Right ventricle myocardium superior (tissue), 1 donor: ENCODE measurements at regions not wholly inside any gene's neighbourhood (a gene's known extent, or its start where the extent isn't known, plus 50 kb on each side); places are given as distances from the start of the nearest gene placed in this dataset.
"Not testable (repeated sequence)": the region's sequence is repeated elsewhere in the genome, so short reads cannot be mapped to it uniquely, and the experiment has no call there.

Source experiments
- ATAC-seq: fragments of 200-7000 bp; cut with Tn5 transposase; one replicate; pipeline ENCODE4 v1.9.1; 2020; ENCODE audit warnings: mild to moderate bottlenecking; ENCODE audit not compliant: poor library complexity
- DNase-seq: peaks from one replicate; pipeline ENCODE4 v3.0.0-alpha.2; 2020
- intact Hi-C: fragments of 100-400 bp; cut with DNase I; formaldehyde crosslinking; loops from one replicate; pipeline ENCODE4 v1.11.2; 2022
- donor health status: DM: no; HTN: yes; CAD: no; lungs with severe emphysema.

DNA sequence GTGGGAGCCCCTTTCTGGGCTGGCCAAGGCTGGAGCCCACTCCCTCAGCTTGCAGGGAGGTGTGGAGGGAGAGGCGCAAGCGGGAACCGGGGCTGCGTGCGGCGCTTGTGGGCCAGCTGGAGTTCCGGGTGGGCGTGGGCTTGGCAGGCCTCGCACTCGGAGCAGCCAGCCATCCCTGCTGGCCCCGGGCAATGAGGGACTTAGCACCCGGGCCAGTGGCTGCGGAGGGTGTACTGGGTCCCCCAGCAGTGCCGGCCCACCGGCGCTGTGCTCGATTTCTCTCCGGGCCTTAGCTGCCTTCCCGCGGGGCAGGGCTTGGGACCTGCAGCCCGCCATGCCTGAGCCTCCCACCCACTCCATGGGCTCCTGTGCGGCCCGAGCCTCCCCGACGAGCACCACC, 207.7 kb downstream of the EBLN2 start:
- ATAC-seq, DNase-seq, intact Hi-C loops: not testable (repeated sequence)

- no peak for DNase-seq
- intact Hi-C loops = no loop called here
- ATAC-seq = no peak
These were observed 209.5 kb downstream of the EBLN2 start for GRCh38 chr3:73270839-73271483.

DNA sequence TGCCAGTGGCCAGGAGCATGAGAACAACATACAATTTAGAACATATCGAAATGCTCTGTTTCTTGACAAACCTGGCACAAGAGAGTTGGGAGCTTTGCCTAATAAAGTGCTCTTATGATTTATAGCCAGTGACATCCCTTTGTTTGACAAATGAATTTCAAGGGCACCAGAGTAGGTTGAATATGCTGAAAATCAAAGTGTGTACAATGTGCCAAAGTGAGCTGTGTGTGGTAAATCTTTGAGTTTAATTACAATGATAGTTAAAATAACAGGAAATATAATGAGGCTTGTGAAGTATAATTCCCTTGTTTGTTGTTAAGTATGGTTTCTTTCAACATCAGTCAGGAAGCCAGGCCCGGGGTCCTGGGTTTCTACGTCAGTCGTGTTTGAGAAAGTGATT, 211.9 kb downstream of the EBLN2 start:
- intact Hi-C loops = no loop called here
- no peak for ATAC-seq
- DNase-seq = no peak

- intact Hi-C loops = no loop called here
- ATAC-seq (no peak), DNase-seq (no peak)
These were observed 219.3 kb downstream of the EBLN2 start for GRCh38 chr3:73280746-73281145.

DNA sequence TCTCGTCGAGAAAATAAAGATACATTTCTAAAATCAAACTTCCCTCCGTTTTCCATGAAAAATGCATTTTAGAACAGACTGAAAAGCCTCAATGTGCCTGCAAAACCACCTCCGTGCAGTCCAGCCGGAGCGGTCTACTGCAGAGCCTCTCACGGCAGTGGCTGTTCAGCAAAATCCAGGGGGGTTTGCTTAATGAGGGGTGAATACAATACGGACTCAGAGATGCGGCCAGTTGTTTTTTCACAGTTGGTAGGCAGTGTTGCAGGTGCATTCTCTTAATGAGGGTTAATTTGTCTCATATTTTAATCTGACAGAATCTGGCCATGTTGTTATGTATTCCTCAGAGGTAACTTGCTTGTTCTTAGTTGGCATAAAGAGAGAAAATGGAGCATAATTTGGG, 223.0 kb downstream of the EBLN2 start:
- no peak for ATAC-seq
- intact Hi-C loops = no loop called here
- no peak for DNase-seq

DNA sequence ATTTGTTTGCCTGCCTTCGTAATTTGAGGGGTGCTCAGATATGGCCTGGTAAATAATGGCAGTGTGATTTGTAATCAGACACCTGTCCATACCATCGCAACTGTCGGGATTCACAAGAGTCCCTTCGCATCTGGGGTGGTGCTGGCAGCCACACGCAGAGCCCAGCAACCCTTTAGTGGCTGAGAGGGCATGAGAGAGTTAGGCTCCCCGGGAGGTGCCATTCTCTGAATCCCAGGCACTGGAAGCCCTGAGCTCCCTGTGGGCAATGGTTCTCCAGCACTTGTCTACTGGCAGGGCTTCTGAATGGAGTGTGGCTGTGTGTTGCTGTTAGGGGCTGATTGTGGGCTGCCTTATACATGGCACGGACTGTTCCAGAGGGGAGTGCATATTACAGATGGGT, 230.1 kb downstream of the EBLN2 start:
- no peak for ATAC-seq
- DNase-seq = no peak
- intact Hi-C loops = no loop called here

GRCh38 chr3:73292220-73292619, 230.8 kb downstream of the EBLN2 start:
- DNase-seq (no peak), ATAC-seq (no peak)
- intact Hi-C loops = no loop called here

DNA sequence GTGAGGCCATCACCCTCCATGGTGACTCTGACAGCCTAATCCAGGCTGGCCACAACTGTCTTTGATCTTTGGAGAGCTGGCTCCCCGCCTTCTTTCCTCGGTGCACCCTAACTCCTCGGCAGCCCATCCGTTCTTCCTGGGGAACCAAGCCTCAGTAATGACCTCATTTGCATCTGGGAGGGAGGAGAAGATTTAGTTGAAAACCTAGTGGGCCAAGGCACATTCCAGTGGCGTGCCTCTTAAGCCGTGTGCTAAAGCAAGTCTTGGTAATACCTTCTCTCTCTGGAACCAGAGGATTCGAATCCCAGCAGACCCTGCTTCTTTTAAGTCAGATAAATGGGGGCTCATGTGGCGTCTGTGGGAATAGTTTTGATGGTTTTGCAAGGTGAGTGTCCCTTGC, 233.1 kb downstream of the EBLN2 start:
- ATAC-seq (no peak), DNase-seq (no peak)
- intact Hi-C loops = no loop called here

DNA sequence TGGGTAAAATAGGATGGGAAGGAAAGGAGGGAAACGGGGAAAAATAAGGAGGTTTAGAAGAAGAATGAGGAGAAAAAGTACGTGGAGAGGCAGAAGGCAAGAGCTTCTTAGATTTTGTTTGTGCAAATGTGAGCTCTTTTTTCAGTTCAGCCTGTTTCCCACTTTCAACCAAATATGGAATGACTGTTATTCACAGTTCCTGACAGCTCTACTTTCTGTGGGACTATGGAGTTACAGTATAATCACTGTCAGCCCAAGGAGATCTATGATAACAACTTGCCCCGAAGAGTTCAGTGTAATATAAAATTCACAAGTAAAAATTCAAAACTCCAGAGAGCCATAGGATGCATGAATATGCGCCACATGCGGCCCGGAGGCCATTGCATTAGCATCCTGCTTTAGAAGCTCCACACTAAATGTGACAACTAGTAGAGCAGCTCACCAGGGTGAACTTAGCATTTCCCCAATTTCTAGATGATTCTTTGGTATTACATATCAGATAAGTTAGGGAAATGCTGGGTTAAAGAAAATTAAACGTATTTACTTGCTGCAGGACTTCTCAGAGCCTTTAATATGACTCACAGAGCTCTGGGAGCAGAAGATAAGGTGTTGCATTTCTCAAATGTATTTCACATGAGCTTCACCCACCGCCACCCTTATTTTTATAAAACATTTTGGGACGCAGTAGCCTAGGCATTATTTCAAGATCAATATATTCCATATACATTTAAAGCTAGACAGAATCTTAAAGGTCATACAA, 234.6 kb downstream of the EBLN2 start:
- intact Hi-C loops = no loop called here
- ATAC-seq = no peak

DNA sequence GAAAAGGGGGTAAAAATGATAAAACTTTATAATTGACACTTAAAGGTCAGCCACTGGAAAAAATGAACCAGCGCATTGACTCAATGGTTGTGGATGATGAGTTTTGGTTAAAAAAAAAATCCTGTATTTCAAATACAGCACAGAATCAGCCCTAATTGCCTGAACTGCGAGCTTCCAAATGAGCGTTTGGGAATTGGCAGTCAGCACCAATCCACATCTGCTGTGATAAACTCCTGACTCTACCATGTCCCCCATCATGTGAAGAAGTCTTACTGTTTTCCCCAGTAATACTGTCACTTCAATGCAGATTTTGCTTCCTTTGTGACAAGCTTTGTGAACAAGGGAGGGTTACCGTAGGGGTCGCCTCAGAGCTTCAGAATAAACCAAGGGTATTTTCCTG, 235.4 kb downstream of the EBLN2 start:
- intact Hi-C loops = no loop called here
- DNase-seq (no peak), ATAC-seq (no peak)

More for the DNA sequence above, 234.6 kb downstream of the EBLN2 start:
- no peak for DNase-seq

GRCh38 chr3:73298243-73299183, 237.1 kb downstream of the EBLN2 start:
- DNase-seq (no peak), ATAC-seq (no peak)
- intact Hi-C loops = no loop called here

DNA sequence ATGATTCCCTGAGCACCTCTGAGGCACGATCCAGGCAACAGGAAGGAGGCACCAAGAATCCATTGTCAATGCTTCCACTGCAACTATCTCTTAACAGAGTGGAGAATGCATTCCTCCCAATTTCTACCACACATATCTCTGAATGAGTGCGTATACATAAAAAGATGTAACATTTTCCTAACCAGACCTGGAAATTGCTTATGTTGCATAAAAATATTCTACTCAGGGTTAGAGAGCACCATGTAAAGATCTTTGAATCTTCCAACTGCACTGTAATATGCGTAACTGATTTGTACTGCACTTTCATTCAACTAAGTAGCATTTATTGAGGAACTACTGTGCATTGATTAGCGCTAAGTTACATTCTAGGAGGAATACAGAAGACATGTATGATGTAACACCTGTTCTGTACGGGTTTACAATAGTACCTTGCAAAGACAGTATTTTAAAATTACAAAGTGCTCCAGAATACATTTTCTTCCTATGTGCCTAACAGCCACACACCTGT, 237.8 kb downstream of the EBLN2 start:
- no peak for DNase-seq
- ATAC-seq = no peak
- intact Hi-C loops = no loop called here

- ATAC-seq (no peak), DNase-seq (no peak)
- intact Hi-C loops = no loop called here
These were observed 252.9 kb downstream of the EBLN2 start for GRCh38 chr3:73314151-73314951.

DNA sequence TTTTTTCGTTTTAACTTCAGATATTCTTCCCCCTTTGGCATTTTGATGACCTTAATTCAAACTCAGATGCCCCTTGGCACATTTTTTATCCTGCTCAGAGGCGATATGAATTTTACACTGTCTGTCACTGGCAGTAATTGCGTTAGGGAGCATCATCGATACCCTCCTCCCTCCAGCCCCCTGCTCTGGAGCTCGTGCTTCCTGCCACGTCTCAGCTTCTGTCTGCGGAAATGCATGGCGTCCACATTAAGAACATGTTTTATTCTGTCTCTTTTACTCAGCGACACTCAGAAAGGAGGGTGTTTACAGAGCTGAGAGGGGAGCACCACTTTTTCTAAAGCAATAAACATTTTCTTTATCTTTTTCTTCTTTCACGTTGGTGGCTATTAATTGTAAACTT, 254.2 kb downstream of the EBLN2 start:
- DNase-seq (no peak), ATAC-seq (no peak)
- intact Hi-C loops = no loop called here

GRCh38 chr3:73319179-73319769, 257.8 kb downstream of the EBLN2 start:
- DNase-seq (no peak), ATAC-seq (peak; percentile 49)
- intact Hi-C loops = no loop called here

DNA sequence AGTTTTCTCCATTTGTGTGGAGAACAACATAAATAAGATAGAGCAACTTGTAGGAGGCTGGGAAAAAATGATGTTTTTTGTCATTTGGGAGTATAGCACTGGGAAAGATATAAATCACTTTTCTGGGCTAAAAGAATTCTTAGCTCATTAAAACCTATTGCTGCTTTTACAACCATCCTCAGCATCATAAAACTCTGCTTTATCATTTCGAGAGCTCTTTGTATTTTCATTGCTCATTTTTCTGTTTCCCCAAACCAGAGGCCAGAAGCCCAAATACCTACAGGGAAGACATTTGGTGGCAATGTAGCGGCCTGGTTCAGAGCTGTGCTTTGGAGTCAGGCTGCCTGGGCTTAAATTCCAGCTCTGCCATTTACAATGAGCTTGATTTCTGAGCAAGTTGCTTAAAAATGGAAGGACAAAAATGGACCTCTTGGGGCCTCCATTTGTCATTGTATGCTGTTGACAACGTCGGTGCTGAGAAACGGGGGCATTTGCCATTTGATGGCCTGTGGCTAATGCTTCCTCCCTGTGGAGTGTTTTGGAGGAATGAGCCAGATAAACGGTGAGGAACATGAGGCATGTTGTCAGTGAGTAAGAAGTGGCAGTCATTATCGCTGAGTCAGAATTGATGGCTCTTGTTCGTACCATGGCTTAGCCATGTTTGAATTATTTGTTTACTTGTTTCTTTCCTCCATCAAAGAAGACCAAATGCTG, 260.0 kb downstream of the EBLN2 start:
- no peak for DNase-seq
- ATAC-seq = no peak
- intact Hi-C loops = no loop called here
